ENCODE measurements at regions not wholly inside any gene's neighbourhood (a gene's known extent, or its start where the extent isn't known, plus 50 kb on each side); places are given as distances from the start of the nearest gene placed in this dataset.
"Not testable (repeated sequence)": the region's sequence is repeated elsewhere in the genome, so short reads cannot be mapped to it uniquely, and the experiment has no call there.

DNA sequence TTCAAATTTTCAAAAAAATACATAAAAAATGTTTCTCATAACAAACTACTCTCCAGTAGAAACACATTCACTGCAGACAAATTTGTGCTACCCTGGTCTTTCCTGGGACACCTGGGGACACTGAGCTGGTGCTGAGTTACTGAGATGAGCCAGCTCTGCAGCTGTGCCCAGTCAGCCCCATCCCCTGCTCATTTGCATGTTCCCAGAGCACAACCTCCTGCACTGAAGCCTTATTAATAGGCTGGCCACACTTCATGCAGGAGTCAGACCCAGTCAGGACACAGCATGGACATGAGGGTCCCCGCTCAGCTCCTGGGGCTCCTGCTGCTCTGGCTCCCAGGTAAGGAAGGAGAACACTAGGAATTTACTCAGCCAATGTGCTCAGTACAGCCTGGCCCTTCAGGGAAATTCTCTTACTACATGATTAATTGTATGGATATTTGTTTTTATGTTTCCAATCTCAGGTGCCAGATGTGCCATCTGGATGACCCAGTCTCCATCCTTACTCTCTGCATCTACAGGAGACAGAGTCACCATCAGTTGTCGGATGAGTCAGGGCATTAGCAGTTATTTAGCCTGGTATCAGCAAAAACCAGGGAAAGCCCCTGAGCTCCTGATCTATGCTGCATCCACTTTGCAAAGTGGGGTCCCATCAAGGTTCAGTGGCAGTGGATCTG, 1529.3 kb downstream of the RPIA start:
- DNase-seq (ENCODE audit: low read depth); H3K4me3 ChIP-seq (ENCODE audit: control insufficient read depth, low read depth, low read length): not testable (repeated sequence)

- TF ChIP-seq, protein P1, sequence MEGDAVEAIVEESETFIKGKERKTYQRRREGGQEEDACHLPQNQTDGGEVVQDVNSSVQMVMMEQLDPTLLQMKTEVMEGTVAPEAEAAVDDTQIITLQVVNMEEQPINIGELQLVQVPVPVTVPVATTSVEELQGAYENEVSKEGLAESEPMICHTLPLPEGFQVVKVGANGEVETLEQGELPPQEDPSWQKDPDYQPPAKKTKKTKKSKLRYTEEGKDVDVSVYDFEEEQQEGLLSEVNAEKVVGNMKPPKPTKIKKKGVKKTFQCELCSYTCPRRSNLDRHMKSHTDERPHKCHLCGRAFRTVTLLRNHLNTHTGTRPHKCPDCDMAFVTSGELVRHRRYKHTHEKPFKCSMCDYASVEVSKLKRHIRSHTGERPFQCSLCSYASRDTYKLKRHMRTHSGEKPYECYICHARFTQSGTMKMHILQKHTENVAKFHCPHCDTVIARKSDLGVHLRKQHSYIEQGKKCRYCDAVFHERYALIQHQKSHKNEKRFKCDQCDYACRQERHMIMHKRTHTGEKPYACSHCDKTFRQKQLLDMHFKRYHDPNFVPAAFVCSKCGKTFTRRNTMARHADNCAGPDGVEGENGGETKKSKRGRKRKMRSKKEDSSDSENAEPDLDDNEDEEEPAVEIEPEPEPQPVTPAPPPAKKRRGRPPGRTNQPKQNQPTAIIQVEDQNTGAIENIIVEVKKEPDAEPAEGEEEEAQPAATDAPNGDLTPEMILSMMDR (conservative IDR thresholded peaks at IDR 0.05; ENCODE audit: control insufficient read depth, insufficient read depth, low read depth, low read length), result no peak
- no peak overlapping the region for H3K4me3 ChIP-seq (ENCODE audit: control insufficient read depth, low read depth, low read length)
- DNase-seq (ENCODE audit: low read depth), result no peak
Observed at GRCh38 chr2:90221300-90221651, 1529.8 kb downstream of the RPIA start.

DNA sequence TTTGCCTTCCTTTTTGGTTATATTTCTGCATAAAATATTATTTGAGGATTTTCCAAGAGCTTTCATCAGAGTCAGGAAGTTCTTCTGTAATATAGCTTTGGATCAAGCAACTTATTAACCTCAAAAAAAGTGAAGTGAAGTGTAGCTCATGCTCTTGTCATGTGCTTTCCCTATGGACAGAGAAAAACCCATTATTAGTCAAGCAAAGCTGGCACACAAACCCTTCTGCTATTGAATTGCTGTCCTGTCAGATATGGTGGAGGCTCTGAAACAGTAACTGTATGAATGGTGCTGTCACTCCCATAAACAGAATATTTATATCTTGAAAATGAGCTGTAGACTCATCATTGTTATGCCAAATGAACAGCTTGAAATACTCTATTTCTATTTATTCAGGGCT, 1533.3 kb downstream of the RPIA start:
- not testable (repeated sequence) for H3K4me3 ChIP-seq (ENCODE audit: control insufficient read depth, low read depth, low read length); DNase-seq (ENCODE audit: low read depth)

- not testable (repeated sequence) for H3K4me3 ChIP-seq (ENCODE audit: control insufficient read depth, low read depth, low read length); DNase-seq (ENCODE audit: low read depth)
Observed at GRCh38 chr2:90226465-90227072, 1535.1 kb downstream of the RPIA start.

DNA sequence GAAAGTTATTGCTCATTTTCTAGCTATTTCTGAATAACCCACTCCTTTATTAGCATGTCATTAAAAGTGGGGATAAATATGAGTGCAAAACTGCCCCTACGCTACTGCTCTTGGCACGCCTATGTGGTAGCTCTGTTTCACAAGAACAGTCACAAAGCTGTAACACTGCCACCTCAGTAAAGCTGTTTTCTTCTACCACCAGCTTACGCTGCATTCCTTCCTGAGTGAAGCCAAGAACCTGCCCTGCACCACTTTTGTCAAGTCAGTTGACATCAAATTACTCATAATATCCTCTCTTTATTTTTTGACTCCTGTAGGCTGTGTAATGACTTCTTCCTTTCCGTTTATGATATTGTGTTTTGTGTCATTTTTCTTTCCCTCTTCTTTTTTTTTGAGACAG, 1539.7 kb downstream of the RPIA start:
- DNase-seq (ENCODE audit: low read depth); H3K4me3 ChIP-seq (ENCODE audit: control insufficient read depth, low read depth, low read length): not testable (repeated sequence)

- DNase-seq (ENCODE audit: low read depth), result not testable (repeated sequence)
Observed at GRCh38 chr2:90235452-90235851, 1544.0 kb downstream of the RPIA start.

DNA sequence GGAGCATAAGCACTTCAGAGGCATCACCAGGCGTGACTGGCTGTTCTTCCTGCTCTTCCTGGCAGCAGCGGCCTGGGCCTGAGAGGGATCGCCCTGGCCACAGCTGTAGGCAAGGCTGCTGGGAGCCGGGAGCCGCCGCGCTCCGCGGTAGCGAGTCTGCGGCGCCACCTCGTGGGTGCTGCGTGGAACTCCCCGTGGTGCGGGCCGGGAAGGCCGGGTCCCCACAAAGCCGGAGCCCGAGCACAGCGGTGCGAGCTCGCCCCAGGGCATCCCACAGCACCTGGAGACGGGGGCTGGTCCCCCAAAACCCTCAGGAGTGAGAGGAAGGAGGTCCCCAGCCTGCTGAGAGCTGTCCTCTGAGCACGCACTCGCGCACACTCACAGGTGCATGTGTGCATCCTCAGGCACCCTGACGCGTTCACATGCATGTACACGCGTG, 1546.5 kb downstream of the RPIA start:
- peak; percentile 35 for DNase-seq (ENCODE audit: low read depth)
- not testable (repeated sequence) for H3K4me3 ChIP-seq (ENCODE audit: control insufficient read depth, low read depth, low read length)

More at GRCh38 chr2:90235452-90235851, 1544.0 kb downstream of the RPIA start:
- not testable (repeated sequence) for H3K4me3 ChIP-seq (ENCODE audit: control insufficient read depth, low read depth, low read length)

DNA sequence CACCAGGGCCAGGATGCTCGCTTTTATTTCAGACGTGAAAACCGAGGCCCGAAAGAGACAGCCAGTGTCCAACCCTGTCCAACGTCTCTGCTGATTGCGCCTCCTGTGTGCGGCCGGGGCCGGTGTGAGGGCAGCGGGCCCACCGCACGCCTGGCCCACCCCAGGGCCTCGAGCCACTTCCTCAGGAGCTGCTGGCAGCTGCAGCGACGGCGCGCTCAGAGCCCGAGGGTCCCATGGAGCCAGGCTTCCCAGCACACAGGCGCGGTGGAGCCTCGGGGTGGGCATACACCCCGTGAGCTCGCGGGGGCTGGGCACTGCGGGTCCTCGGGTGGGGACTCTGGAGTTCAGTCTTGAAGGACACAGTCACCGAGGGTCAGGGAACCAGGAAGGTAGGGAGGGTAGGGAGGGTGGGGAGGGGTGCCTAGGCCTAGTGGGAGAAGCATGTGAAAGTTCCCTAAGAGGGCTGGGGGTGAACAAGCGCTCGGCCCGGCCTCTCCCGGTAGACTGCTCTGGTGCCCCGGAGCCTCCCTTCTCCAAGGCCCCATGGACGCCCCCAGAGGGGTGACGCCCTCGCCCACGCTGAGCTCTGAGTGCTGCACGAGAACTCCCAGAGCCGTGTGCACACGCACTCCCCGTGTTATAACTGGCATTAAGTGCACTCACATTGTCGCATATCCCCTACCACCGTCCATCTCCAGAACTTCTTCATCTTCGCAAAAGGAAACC, 1547.2 kb downstream of the RPIA start:
- not testable (repeated sequence) for H3K4me3 ChIP-seq (ENCODE audit: control insufficient read depth, low read depth, low read length); DNase-seq (ENCODE audit: low read depth)

GRCh38 chr2:90239769-90240168, 1548.3 kb downstream of the RPIA start:
- H3K4me3 ChIP-seq (ENCODE audit: control insufficient read depth, low read depth, low read length); DNase-seq (ENCODE audit: low read depth): not testable (repeated sequence)

DNA sequence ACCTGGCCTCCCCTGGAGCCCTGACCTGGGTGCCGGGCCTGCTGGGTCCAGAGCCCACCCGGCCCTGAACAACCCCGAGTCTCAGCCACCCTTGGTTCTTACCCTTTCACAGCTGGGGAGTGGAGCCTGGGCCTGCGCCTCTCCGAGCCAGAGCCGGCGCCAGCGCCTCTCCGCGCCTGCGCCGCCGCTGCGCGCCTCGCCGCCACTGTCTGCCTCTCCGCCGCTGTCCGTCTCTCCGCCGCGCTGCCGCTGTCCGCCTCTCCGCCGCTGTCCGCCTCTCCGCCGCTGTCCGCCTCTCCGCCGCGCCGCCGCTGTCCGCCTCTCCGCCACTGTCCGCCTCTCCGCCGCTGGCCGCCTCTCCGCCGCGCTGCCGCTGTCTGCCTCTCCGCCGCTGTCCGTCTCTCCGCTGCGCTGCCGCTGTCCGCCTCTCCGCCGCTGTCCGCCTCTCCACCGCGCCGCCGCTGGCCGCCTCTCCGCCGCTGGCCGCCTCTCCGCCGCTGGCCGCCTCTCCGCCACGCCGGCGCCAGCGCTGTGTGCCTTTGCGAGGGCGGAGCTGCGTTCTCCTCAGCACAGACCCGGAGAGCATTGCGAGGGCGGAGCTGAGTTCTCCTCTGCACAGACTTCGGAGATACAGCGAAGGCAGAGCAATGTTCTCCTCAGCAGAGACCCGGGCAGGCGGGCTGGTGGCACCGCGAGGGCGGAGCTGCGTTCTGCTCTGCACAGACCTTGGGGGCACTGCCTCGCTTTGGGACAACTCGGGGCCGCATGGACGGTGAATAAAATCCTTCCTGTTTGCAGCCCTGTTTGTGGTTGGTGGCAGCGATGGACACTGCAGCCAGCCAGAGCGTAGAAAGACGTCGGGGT, 1553.7 kb downstream of the RPIA start:
- DNase-seq (ENCODE audit: low read depth); H3K4me3 ChIP-seq (ENCODE audit: control insufficient read depth, low read depth, low read length): not testable (repeated sequence)

DNA sequence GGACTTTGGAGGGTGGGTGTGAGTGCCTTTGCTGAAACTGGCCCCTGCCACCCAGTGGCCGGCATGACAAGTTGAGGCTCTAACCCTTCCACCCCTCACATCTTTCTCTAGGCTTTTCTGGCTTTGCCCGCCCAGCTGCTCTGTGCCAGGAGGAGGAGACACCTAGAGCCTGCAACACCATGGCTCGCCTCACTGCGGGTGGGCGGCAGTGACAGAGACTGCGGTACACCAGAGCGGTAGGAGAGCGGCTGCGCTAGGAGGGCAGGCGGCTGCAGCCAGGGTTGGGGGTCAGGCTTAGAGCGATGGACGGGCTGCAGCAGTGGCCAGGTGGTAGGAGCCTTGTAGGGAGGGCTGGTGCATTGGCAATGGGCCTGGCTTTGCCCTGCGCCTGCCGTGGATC, 1556.9 kb downstream of the RPIA start:
- H3K4me3 ChIP-seq (ENCODE audit: control insufficient read depth, low read depth, low read length); DNase-seq (ENCODE audit: low read depth): not testable (repeated sequence)

DNA sequence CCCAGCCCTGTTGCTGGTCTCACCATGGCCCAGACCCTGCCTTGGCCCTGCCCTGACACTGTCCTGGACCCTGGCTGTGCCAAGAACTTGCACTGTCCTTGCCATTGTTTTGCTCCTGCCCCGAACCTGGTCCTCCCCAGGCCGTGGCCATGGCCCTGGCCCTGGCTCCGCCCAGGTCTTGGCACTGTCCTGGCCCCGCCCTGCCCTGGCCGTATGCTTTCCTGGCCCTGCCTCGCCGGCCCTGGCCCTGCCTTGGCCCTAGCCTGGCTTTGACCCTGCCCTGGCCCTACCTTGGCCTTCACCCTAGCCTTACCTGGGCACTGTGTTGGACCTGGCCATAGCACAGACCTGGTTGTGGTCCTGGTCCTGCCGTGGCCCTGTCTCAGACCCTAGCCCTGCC, 1558.9 kb downstream of the RPIA start:
- not testable (repeated sequence) for H3K4me3 ChIP-seq (ENCODE audit: control insufficient read depth, low read depth, low read length); DNase-seq (ENCODE audit: low read depth)

- H3K4me3 ChIP-seq (ENCODE audit: control insufficient read depth, low read depth, low read length); DNase-seq (ENCODE audit: low read depth): not testable (repeated sequence)
Observed at GRCh38 chr2:90251576-90251975, 1560.1 kb downstream of the RPIA start.

- DNase-seq (ENCODE audit: low read depth); H3K4me3 ChIP-seq (ENCODE audit: control insufficient read depth, low read depth, low read length): not testable (repeated sequence)
Observed at GRCh38 chr2:90253306-90253705, 1561.8 kb downstream of the RPIA start.

DNA sequence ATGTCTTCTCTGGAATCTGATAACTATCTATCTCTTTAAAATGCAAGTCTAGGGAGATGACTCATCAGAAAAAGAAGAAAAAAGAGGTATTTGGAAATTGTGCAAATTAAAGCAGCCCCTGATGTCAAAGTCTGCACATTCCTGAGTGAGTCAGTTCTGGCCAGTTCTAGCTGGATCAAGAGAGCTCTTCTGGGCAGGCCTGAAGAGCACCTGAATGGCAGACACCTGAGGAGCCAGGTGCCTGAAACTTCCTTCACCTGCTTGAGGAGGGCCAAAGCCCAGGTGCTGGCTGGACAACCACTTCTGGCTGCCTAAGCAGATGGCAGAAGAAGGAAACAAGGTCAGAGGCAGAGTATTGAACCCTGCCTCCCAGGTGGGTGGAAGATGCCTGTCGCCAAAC, 1575.4 kb downstream of the RPIA start:
- not testable (repeated sequence) for DNase-seq (ENCODE audit: low read depth); H3K4me3 ChIP-seq (ENCODE audit: control insufficient read depth, low read depth, low read length)

- DNase-seq (ENCODE audit: low read depth); H3K4me3 ChIP-seq (ENCODE audit: control insufficient read depth, low read depth, low read length): not testable (repeated sequence)
Observed at GRCh38 chr2:90287751-90288150, 1596.3 kb downstream of the RPIA start.

GRCh38 chr2:90288396-90288795, 1596.9 kb downstream of the RPIA start:
- DNase-seq (ENCODE audit: low read depth); H3K4me3 ChIP-seq (ENCODE audit: control insufficient read depth, low read depth, low read length): not testable (repeated sequence)

Measured in fibroblast of mammary gland (primary cell).